Breast epithelium (tissue), 3 donors: ENCODE measurements at regions not wholly inside any gene's neighbourhood (a gene's known extent, or its start where the extent isn't known, plus 50 kb on each side); places are given as distances from the start of the nearest gene placed in this dataset.

Experiments used
- CTCF ChIP-seq, 3 donors: fragments of 450-650 bp; IDR thresholded peaks; one replicate each; pipeline ENCODE4 v1.5.1; 2016 to 2017; ENCODE audit warnings: antibody characterized with exemption in 3 of 3, mild to moderate bottlenecking in 3 of 3, moderate library complexity in 3 of 3
- POLR2AphosphoS5 ChIP-seq, 3 donors: sonication (generic); formaldehyde crosslinking; IDR thresholded peaks; one replicate each; pipeline ENCODE4 v1.6.1; 2017; ENCODE audit warnings: antibody characterized with exemption in 3 of 3

GRCh38 chr5:74441616-74442015 lies 198.9 kb downstream of the ENC1 start:
- TF ChIP-seq CTCF (IDR thresholded peaks at IDR 0.05): no peak
- TF ChIP-seq POLR2AphosphoS5 (IDR thresholded peaks at IDR 0.05): no peak
